Sigmoid colon (tissue), 6 donors: ENCODE measurements at regions not wholly inside any gene's neighbourhood (a gene's known extent, or its start where the extent isn't known, plus 50 kb on each side); places are given as distances from the start of the nearest gene placed in this dataset.

Experiments
- DNase-seq: peaks from one replicate; pipeline ENCODE4 v3.0.0-alpha.2; 2019
- H3K27ac ChIP-seq, 4 donors: fragments of 200-600 bp; sonication (generic); one replicate each; pipeline ENCODE4 v1.5.1; 2016 to 2019; ENCODE audit warnings: mild to moderate bottlenecking in 1 of 4
- H3K27me3 ChIP-seq, 3 donors: fragments of 200-600 bp; sonication (generic); one replicate each; pipeline ENCODE4 v1.5.1; 2019; ENCODE audit warnings: mild to moderate bottlenecking in 1 of 3
- H3K36me3 ChIP-seq, 4 donors: fragments of 200-600 bp; sonication (generic); one replicate each; pipeline ENCODE4 v1.5.1; 2016 to 2019
- H3K4me1 ChIP-seq, 4 donors: fragments of 200-600 bp; sonication (generic); one replicate each; pipeline ENCODE4 v1.5.1; 2017 to 2019
- H3K4me3 ChIP-seq, 4 donors: fragments of 200-600 bp; sonication (generic); one replicate each; pipeline ENCODE4 v1.5.1; 2017 to 2019; ENCODE audit warnings: mild to moderate bottlenecking in 2 of 4, moderate library complexity in 1 of 4
- H3K9me3 ChIP-seq, 4 donors: fragments of 200-600 bp in 3 of 4; sonication (generic) in 3 of 4; one replicate each; pipeline versions ENCODE4 v1.5.1 to v1.6.1; 2013 to 2019
- CTCF ChIP-seq, 4 experiments: fragments of 450-650 bp in 3 of 4; fragments of 200-600 bp in 1 of 4; IDR thresholded peaks; one replicate each; pipeline ENCODE4 v1.5.1; 2016 to 2019; ENCODE audit warnings: antibody characterized with exemption in 4 of 4, mild to moderate bottlenecking in 3 of 4, moderate library complexity in 2 of 4
- EP300 ChIP-seq, 4 donors: sonication (generic); formaldehyde crosslinking; IDR thresholded peaks; one replicate each; pipeline ENCODE4 v1.6.1; 2017; ENCODE audit warnings: antibody characterized with exemption in 4 of 4
- POLR2A ChIP-seq, 2 donors: fragments of 450-650 bp; IDR thresholded peaks; one replicate each; pipeline ENCODE4 v1.6.1; 2016; ENCODE audit warnings: antibody characterized with exemption in 2 of 2, mild to moderate bottlenecking in 2 of 2, moderate library complexity in 2 of 2
- POLR2AphosphoS5 ChIP-seq, 4 donors: sonication (generic); formaldehyde crosslinking; IDR thresholded peaks; one replicate each; pipeline ENCODE4 v1.6.1; 2017; ENCODE audit warnings: antibody characterized with exemption in 4 of 4
- WGBS, 2 donors: extraction: QIAGEN DNeasy Blood & Tissue Kit; methylation state at CpG; one replicate each; pipeline ENCODE4 v1.1.7; 2013; 5-methylcytosine and 5-hydroxymethylcytosine counted together
- intact Hi-C: fragments of 100-400 bp; cut with DNase I; formaldehyde crosslinking; loops from one replicate; pipeline ENCODE4 v1.15.1; 2023
- donor health status: healthy with polysubstance abuse.
- donor health status: healthy.

DNA sequence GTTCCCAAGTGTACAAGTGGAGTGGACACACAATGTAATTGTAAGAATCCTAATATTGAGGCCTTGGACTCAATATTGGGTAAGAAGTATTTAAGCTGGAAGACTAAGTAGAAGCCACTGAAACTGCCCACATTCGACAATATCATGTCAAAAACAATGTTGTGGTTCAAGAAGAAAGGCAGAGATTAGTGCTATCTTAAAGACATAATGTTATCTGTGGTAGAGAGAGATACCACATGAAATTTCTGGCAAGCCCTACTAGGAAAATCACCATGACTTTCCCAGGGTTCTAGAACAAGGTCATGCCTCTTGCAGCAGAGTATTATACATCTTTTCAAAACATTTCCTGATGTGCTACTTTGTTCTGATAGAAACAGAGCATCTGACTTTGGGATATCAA lies 192.6 kb downstream of the RAP2B start:
- Histone ChIP-seq H3K4me1 (no peaks in the 10 kb centered on the region), H3K27me3 (no peaks in the 10 kb centered on the region), H3K27ac (no peak overlapping the region), H3K36me3 (no peaks in the 10 kb centered on the region), H3K4me3 (no peak overlapping the region), H3K9me3 (no peaks in the 10 kb centered on the region)
- DNase-seq, result no peak
- intact Hi-C loops, result no loop called here
- TF ChIP-seq POLR2AphosphoS5 (IDR thresholded peaks at IDR 0.05), result no peak
- TF ChIP-seq POLR2A (IDR thresholded peaks at IDR 0.05), result no peak
- TF ChIP-seq CTCF (IDR thresholded peaks at IDR 0.05), result no peak
- TF ChIP-seq EP300 (IDR thresholded peaks at IDR 0.05), result no peak
- 66 to 78% methylated on average over 1 of the region's 1 CpG for WGBS, 2 donors

DNA sequence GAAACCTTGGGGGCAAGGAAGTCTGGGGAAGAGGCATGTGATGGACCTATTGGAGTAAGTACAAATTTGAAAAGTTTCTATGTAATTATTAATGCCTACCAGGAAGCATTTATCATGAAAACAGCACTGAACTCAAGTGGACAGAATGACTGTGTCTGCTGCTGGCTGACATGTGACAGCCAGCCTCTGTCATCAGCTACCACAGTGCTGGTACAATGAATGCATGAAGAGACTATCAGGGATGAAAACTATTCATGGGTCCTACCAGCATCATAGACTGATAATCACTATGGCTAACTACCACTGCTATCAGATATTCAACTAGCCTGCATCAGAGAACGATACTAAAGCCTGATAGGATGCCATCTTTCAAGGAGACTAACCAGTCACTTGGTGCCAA lies 193.5 kb downstream of the RAP2B start:
- Histone ChIP-seq H3K27ac (no peak overlapping the region), H3K36me3 (no peaks in the 10 kb centered on the region), H3K4me3 (no peak overlapping the region), H3K27me3 (no peaks in the 10 kb centered on the region), H3K9me3 (no peaks in the 10 kb centered on the region), H3K4me1 (no peaks in the 10 kb centered on the region)
- WGBS, 2 donors, result 76 to 85% methylated on average over 1 of the region's 1 CpG
- intact Hi-C loops, result no loop called here
- DNase-seq, result no peak
- TF ChIP-seq POLR2AphosphoS5 (IDR thresholded peaks at IDR 0.05) (no peak), EP300 (IDR thresholded peaks at IDR 0.05) (no peak)

DNA sequence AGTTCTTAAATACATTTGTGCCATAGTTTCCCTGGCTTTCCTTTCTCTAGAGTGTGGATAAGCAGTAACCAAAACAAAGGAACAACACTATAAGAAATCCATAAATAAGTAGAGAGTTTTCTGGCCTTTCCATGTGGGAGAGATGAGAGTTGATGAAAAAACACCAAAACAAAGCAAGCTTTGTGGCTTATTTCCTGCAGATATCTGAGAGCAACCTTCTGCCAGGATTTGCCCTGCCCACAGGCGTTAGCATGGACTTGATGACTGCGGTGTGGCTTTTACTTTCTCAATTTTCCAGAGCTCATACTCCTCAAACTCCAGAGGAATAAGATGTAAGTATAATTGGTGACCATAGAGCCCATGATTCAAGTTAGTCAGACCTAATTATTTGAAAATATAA lies 194.9 kb downstream of the RAP2B start:
- Histone ChIP-seq H3K4me3 (no peak overlapping the region), H3K9me3 (no peaks in the 10 kb centered on the region), H3K27ac (no peak overlapping the region), H3K27me3 (no peaks in the 10 kb centered on the region), H3K4me1 (no peaks in the 10 kb centered on the region), H3K36me3 (no peaks in the 10 kb centered on the region)
- DNase-seq, result no peak
- TF ChIP-seq EP300 (IDR thresholded peaks at IDR 0.05), result no peak
- TF ChIP-seq POLR2A (IDR thresholded peaks at IDR 0.05), result no peak
- TF ChIP-seq POLR2AphosphoS5 (IDR thresholded peaks at IDR 0.05), result no peak
- TF ChIP-seq CTCF (IDR thresholded peaks at IDR 0.05), result no peak
- WGBS, 2 donors, result 52 to 75% methylated on average over 2 of the region's 2 CpGs
- intact Hi-C loops, result no loop called here

DNA sequence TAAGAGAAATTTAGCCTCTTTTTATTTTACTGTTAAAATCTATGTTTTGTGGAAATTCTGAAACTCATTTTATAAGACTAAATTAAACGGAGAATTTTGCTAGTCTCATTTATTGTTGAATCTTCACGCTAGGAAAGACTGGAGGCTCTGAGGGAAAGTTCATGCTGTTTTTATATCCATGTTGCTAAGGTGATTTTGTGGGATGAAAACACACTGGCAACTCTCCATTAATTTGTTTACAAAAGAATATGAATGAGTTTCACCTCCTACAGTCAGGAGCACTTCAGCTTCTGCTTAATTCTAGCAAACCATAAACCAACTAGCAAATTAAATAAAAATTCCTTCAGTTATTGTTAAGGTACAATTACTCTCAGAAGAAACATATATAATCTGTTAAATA lies 195.4 kb downstream of the RAP2B start:
- H3K4me3 ChIP-seq, result no peak overlapping the region
- H3K27ac ChIP-seq, result no peak overlapping the region
- DNase-seq, result no peak
- no peaks in the 10 kb centered on the region for H3K27me3 ChIP-seq
- 42 to 73% methylated on average over 2 of the region's 2 CpGs for WGBS, 2 donors
- no peaks in the 10 kb centered on the region for H3K36me3 ChIP-seq
- H3K4me1 ChIP-seq, result no peaks in the 10 kb centered on the region
- TF ChIP-seq POLR2A (IDR thresholded peaks at IDR 0.05), result no peak
- TF ChIP-seq EP300 (IDR thresholded peaks at IDR 0.05), result no peak
- no peak for TF ChIP-seq CTCF (IDR thresholded peaks at IDR 0.05)
- no peak for TF ChIP-seq POLR2AphosphoS5 (IDR thresholded peaks at IDR 0.05)
- no peaks in the 10 kb centered on the region for H3K9me3 ChIP-seq
- intact Hi-C loops, result no loop called here

DNA sequence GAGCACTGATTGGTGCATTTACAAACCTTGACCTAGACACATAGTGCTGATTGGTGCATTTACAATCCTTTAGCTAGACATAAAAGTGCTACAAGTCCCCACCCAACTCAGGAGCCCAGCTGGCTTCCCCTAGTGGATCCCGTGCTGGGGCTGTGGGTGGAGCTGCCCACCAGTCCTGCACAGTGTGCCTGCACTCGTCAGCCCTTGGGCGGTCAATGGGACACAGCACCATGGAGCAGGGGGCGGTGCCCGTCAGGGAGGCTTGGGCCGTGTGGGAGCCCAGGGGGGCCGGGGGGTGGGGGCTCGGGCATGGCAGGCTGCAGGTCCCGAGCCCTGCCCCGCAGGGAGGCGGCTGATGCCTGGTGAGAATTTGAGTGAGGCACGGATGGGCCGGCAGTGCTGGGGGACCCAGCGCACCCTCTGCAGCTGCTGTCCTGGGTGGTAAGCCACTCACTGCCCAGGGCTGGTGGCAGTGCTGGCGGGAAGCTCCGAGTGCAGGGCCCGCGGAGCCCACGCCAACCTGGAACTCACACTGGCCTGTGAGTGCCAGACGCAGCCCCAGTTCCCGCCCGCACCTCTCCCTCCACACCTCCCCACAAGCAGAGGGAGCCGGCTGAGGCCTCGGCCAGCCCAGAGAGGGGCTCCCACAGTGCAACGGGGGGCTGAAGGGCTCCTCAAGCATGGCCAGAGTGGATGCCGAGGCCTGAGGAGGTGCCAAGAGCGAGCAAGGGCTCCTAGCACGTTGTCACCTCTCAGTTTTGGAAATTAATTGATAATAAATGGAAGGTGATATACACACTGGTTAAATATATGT lies 207.7 kb downstream of the RAP2B start:
- no peak for TF ChIP-seq CTCF (IDR thresholded peaks at IDR 0.05)
- no peak for TF ChIP-seq POLR2A (IDR thresholded peaks at IDR 0.05)
- TF ChIP-seq POLR2AphosphoS5 (IDR thresholded peaks at IDR 0.05), result no peak
- no peak for TF ChIP-seq EP300 (IDR thresholded peaks at IDR 0.05)
- intact Hi-C loops, result no loop called here
- 92 to 94% methylated on average over 28 of the region's 28 CpGs for WGBS, 2 donors

More for the DNA sequence above, 207.7 kb downstream of the RAP2B start:
- Histone ChIP-seq H3K9me3 (no peaks in the 10 kb centered on the region), H3K36me3 (no peaks in the 10 kb centered on the region), H3K4me1 (no peaks in the 10 kb centered on the region), H3K4me3 (no peak overlapping the region), H3K27me3 (no peaks in the 10 kb centered on the region), H3K27ac (no peak overlapping the region)
- DNase-seq, result no peak
